HG03342 (cell line): ENCODE measurements at regions not wholly inside any gene's neighbourhood (a gene's known extent, or its start where the extent isn't known, plus 50 kb on each side); places are given as distances from the start of the nearest gene placed in this dataset.
"Not testable (repeated sequence)": the region's sequence is repeated elsewhere in the genome, so short reads cannot be mapped to it uniquely, and the experiment has no call there.

ENCODE experiments used
- ATAC-seq: cut with Tn5 transposase; IDR thresholded peaks from one replicate; pipeline ENCODE4 v1.9.1; 2021; ENCODE audit warnings: mild to moderate bottlenecking, moderate library complexity; ENCODE audit not compliant: unreplicated experiment

- ATAC-seq, result no peak
Measured at GRCh38 chr7:118777308-118777707, 552.8 kb downstream of the ANKRD7 start.

- ATAC-seq, result no peak
Measured at GRCh38 chr7:118792682-118793081, 568.2 kb downstream of the ANKRD7 start.

DNA sequence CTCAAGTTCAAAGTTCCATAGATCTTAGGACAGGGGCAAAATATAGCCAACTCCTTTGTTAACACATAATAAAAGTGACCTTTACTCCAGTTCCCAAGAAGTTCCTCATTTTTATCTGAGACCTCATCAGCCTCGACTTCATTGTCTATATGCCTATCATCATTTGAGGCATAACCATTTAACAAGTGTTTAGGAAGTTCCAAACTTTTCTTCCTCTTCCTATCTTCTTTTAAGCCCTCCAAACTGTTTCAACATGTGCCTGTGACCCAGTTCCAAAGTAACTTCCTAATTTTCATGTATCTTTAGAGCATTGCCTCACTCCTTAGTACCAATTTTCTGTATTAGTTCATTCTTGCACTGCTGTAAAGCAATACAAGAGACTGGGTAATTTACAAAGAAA is 569.1 kb downstream of the ANKRD7 start:
- no peak for ATAC-seq

- no peak for ATAC-seq
Measured at GRCh38 chr7:118794419-118794818, 569.9 kb downstream of the ANKRD7 start.

- ATAC-seq, result no peak
Measured at GRCh38 chr7:118801366-118801765, 576.9 kb downstream of the ANKRD7 start.

- ATAC-seq, result no peak
Measured at GRCh38 chr7:118802726-118803125, 578.2 kb downstream of the ANKRD7 start.

DNA sequence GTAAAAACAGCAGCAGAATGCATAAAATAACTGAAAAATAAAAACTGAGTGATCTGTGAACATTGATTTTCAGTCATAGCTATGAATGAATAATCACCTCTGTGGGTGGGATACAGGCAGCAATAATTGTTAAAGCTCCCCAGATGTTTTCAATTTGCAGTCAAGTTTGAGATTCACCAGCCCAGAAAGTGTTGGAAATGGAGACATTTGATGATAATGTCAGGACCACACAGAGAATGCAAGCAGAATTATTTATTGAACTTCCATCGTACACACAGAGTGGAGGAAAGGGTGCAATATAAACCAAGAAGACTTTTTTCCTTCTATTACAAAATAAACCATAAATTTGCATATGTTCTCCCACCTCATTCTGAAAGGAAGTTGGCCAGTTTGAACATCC is 601.7 kb downstream of the ANKRD7 start:
- no peak for ATAC-seq

DNA sequence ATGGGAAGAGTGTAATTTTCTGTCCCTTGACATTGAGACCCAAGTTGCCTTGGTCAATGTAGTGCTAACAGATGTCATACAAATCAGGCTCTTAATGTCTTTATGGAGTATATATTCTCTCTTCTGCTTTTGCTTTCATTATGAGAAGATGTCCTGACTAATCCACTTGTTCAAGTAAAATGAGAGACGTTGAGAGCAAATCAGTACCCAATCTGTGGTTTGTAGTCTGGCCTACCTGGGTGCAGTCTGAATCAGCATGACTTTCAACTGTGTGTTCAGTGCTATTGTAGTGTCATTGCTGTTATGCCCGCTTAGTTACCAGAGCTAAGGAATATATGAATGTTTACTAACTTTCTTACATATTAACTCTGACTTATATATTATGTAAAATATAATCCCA is 612.4 kb downstream of the ANKRD7 start:
- ATAC-seq, result peak; percentile 99

GRCh38 chr7:118839515-118839914 is 615.0 kb downstream of the ANKRD7 start:
- no peak for ATAC-seq

GRCh38 chr7:118843456-118843855 is 619.0 kb downstream of the ANKRD7 start:
- no peak for ATAC-seq

- no peak for ATAC-seq
Measured at GRCh38 chr7:118844748-118845147, 620.2 kb downstream of the ANKRD7 start.

- no peak for ATAC-seq
Measured at GRCh38 chr7:118845791-118846190, 621.3 kb downstream of the ANKRD7 start.

DNA sequence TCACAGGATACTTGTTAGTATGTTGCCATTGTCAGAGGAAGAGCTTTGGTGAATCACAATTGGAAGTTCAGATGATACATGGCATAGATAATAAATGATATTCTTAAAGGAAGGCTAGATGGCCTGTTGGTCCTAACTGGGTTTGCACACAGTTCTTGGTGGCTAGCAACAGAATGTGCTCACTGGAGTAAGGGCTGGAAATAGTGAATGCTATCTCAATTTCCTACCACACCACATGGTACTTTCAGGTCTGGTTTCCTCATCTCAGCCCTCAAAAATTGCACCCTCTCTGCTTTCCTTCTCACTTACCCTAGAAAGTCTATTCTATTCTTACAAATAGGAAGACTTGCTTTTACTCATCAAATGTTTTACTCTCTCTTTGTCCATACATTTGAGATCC is 622.5 kb downstream of the ANKRD7 start:
- ATAC-seq, result no peak

GRCh38 chr7:118855290-118855689 is 630.8 kb downstream of the ANKRD7 start:
- ATAC-seq, result no peak

GRCh38 chr7:118858651-118859149 is 634.2 kb downstream of the ANKRD7 start:
- ATAC-seq, result no peak

- no peak for ATAC-seq
Measured at GRCh38 chr7:118861581-118861980, 637.1 kb downstream of the ANKRD7 start.

- no peak for ATAC-seq
Measured at GRCh38 chr7:118862740-118863139, 638.2 kb downstream of the ANKRD7 start.

- ATAC-seq, result no peak
Measured at GRCh38 chr7:118863966-118864365, 639.5 kb downstream of the ANKRD7 start.

- no peak for ATAC-seq
Measured at GRCh38 chr7:118867860-118868259, 643.4 kb downstream of the ANKRD7 start.

DNA sequence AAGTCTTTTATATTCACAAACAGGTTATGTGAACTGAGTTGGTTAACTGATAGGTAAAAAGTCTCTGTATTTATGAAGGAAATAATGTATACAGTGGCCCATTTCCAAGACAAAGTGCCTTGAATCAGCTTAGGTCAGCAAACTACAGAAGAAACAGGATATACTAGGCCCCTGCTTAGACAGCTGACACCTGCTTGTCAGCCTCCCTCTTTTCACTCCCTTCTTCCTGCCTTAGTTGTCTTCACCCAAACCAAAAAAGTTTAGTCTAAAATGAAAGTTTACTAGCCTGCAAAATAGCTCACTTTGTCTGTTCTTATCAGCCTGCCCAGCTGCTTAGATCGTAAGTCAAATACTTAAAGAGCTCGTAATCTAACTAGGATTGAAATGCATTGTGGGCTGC is 644.6 kb downstream of the ANKRD7 start:
- not testable (repeated sequence) for ATAC-seq

DNA sequence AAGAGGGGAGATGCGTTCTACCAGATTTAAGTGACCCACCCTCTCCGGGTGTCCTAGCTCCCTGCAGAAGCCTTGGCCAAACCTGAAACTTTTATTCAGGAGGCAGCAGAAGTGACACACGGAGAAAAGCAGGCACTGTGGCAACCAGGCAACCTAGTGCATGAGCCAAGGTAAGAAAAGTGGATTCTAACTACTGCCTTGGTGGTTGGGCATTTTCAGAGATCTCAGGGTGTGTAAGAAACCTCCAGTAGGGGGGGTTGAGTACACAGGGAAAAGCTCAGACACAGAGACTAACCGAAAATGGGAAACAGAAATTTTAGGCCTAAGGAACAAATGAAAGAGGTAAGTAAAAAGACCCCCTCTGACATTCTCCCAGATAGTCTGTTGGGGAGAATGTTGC is 645.7 kb downstream of the ANKRD7 start:
- no peak for ATAC-seq

GRCh38 chr7:118872568-118872967 is 648.1 kb downstream of the ANKRD7 start:
- no peak for ATAC-seq

- no peak for ATAC-seq
Measured at GRCh38 chr7:118877187-118877586, 652.7 kb downstream of the ANKRD7 start.

DNA sequence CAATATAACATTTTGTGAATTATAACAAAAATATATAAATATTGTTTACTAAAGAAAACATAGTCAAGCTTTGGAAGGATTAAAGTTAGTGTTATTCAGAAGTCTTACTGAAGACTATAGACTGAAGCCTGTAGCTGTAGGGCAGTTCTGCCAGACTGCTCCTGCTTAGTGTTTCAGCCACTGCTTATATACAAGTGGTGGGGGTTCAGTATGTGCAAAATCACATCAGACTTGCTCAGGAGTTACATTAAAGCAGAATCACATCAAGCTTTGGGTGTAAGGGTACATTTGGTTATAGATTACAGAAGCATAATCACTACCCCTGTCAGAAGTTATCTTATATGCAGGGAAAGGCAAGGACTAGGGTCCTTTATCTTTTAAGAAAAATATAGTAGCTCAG is 653.8 kb downstream of the ANKRD7 start:
- ATAC-seq, result no peak
